Liver (tissue), 3 donors: ENCODE measurements at regions not wholly inside any gene's neighbourhood (a gene's known extent, or its start where the extent isn't known, plus 50 kb on each side); places are given as distances from the start of the nearest gene placed in this dataset.

ENCODE experiments used
- FOXA1 ChIP-seq: IDR thresholded peaks from 2 replicates; pipeline ENCODE4 v1.6.1; 2016; ENCODE audit warnings: antibody characterized with exemption
- GABPA ChIP-seq, 2 donors: IDR thresholded peaks in 1 of 2; conservative IDR thresholded peaks in 1 of 2; 2 replicates each; pipeline ENCODE4 v1.6.1; 2016; ENCODE audit warnings: antibody characterized with exemption in 2 of 2, mild to moderate bottlenecking in 1 of 2, moderate library complexity in 1 of 2
- JUND ChIP-seq, 2 donors: IDR thresholded peaks; 2 replicates each; pipeline ENCODE4 v1.6.1; 2016; ENCODE audit warnings: antibody characterized with exemption in 2 of 2
- NR2F2 ChIP-seq: IDR thresholded peaks from 2 replicates; pipeline ENCODE4 v1.6.1; 2016; ENCODE audit warnings: antibody characterized with exemption
- RAD21 ChIP-seq, 2 donors: IDR thresholded peaks; 2 replicates each; pipeline ENCODE4 v1.6.1; 2016; ENCODE audit warnings: antibody characterized with exemption in 2 of 2, mild to moderate bottlenecking in 2 of 2
- SP1 ChIP-seq: IDR thresholded peaks from 2 replicates; pipeline ENCODE4 v1.6.1; 2018; ENCODE audit warnings: antibody characterized with exemption, mild to moderate bottlenecking
- TAF1 ChIP-seq: conservative IDR thresholded peaks from 2 replicates; pipeline ENCODE4 v1.6.1; 2016; ENCODE audit warnings: antibody characterized with exemption, mild to moderate bottlenecking
- TF ChIP-seq, protein P1 (sequence below): fragments of 150-350 bp; IDR thresholded peaks from 2 replicates; pipeline ENCODE4 v1.5.1; 2017; ENCODE audit warnings: improper control_type of control experiment, low read depth, low read length; ENCODE audit not compliant: missing input control
- TF ChIP-seq, protein P2 (sequence below): IDR thresholded peaks from 2 replicates; pipeline ENCODE4 v1.6.1; 2016; ENCODE audit warnings: antibody characterized with exemption
- TF ChIP-seq, protein P3 (sequence below): IDR thresholded peaks from 2 replicates; pipeline ENCODE4 v1.6.1; 2016; ENCODE audit warnings: antibody characterized with exemption, mild to moderate bottlenecking
- donor health status: healthy.
- donor health status: healthy.

DNA sequence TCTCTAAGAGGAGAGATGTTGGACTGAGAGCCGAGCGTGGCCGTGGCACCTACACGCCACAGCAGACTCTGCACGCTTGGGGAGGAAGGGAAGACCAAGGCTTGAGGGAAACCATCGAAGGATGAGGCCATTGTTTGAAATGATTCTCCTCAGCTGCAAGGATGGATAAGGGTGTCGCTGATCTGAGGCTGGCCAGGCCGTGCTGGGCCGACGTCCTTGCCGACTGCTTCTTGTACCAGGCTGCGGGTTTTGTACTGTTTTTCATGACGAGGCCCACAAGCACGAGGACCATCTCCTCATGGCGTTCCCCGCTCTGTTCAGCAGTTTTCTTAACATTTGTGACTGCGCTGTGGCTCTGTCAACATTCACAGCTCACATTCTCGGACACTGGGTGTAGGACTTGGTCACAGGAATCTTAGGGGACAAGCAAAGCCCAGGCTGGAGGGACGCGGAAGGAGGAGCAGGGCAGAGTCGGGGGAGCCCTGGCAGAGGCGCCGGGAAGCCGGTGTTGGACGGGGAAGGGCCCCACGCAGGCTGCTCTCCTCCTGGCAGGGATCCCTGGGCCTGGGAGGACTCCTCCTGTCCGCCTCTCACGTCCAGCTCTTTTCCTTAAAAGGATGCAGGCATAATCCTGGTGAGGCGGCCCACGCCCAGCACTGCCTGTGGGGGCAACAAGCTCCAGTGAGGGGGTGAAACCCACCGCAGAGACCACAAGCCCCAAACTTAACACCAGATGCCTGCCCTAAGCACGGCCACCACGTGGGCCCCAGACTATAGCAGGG lies 259.0 kb upstream of the SALL3 start:
- TF ChIP-seq RAD21 (IDR thresholded peaks at IDR 0.05) (no peak), FOXA1 (no peak), TAF1 (no peak), JUND (IDR thresholded peaks at IDR 0.05) (no peak), GABPA (IDR thresholded peaks at IDR 0.05 in 1 of 2, conservative IDR thresholded peaks at IDR 0.05 in 1 of 2) (no peak), SP1 (no peak), NR2F2 (no peak)
- TF ChIP-seq, protein P1, sequence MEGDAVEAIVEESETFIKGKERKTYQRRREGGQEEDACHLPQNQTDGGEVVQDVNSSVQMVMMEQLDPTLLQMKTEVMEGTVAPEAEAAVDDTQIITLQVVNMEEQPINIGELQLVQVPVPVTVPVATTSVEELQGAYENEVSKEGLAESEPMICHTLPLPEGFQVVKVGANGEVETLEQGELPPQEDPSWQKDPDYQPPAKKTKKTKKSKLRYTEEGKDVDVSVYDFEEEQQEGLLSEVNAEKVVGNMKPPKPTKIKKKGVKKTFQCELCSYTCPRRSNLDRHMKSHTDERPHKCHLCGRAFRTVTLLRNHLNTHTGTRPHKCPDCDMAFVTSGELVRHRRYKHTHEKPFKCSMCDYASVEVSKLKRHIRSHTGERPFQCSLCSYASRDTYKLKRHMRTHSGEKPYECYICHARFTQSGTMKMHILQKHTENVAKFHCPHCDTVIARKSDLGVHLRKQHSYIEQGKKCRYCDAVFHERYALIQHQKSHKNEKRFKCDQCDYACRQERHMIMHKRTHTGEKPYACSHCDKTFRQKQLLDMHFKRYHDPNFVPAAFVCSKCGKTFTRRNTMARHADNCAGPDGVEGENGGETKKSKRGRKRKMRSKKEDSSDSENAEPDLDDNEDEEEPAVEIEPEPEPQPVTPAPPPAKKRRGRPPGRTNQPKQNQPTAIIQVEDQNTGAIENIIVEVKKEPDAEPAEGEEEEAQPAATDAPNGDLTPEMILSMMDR: no peak
- TF ChIP-seq, protein P2, sequence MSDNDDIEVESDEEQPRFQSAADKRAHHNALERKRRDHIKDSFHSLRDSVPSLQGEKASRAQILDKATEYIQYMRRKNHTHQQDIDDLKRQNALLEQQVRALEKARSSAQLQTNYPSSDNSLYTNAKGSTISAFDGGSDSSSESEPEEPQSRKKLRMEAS: no peak
- TF ChIP-seq, protein P3, sequence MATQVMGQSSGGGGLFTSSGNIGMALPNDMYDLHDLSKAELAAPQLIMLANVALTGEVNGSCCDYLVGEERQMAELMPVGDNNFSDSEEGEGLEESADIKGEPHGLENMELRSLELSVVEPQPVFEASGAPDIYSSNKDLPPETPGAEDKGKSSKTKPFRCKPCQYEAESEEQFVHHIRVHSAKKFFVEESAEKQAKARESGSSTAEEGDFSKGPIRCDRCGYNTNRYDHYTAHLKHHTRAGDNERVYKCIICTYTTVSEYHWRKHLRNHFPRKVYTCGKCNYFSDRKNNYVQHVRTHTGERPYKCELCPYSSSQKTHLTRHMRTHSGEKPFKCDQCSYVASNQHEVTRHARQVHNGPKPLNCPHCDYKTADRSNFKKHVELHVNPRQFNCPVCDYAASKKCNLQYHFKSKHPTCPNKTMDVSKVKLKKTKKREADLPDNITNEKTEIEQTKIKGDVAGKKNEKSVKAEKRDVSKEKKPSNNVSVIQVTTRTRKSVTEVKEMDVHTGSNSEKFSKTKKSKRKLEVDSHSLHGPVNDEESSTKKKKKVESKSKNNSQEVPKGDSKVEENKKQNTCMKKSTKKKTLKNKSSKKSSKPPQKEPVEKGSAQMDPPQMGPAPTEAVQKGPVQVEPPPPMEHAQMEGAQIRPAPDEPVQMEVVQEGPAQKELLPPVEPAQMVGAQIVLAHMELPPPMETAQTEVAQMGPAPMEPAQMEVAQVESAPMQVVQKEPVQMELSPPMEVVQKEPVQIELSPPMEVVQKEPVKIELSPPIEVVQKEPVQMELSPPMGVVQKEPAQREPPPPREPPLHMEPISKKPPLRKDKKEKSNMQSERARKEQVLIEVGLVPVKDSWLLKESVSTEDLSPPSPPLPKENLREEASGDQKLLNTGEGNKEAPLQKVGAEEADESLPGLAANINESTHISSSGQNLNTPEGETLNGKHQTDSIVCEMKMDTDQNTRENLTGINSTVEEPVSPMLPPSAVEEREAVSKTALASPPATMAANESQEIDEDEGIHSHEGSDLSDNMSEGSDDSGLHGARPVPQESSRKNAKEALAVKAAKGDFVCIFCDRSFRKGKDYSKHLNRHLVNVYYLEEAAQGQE: no peak
